GM18907 (cell line): ENCODE measurements at regions not wholly inside any gene's neighbourhood (a gene's known extent, or its start where the extent isn't known, plus 50 kb on each side); places are given as distances from the start of the nearest gene placed in this dataset.
A peak's percentile ranks its signal among the peaks of the same experiment; 100 is the strongest.

ENCODE experiments used
- ATAC-seq: cut with Tn5 transposase; IDR thresholded peaks from one replicate; pipeline ENCODE4 v1.9.1; 2021; ENCODE audit warnings: mild to moderate bottlenecking, moderate library complexity; ENCODE audit not compliant: unreplicated experiment

GRCh38 chr5:154107010-154107409 is 68.2 kb downstream of the MFAP3 start:
- no peak for ATAC-seq

GRCh38 chr5:154107756-154108155 is 69.0 kb downstream of the MFAP3 start:
- no peak for ATAC-seq

GRCh38 chr5:154109416-154110106 is 70.8 kb downstream of the MFAP3 start:
- no peak for ATAC-seq

GRCh38 chr5:154110107-154110453 is 71.3 kb downstream of the MFAP3 start:
- ATAC-seq: no peak

GRCh38 chr5:154110716-154111115 is 71.9 kb downstream of the MFAP3 start:
- ATAC-seq: no peak

GRCh38 chr5:154111214-154111613 is 72.4 kb downstream of the MFAP3 start:
- ATAC-seq: no peak

- ATAC-seq: peak; percentile 73
Measured at GRCh38 chr5:154112255-154112654, 73.5 kb downstream of the MFAP3 start.

- ATAC-seq: no peak
Measured at GRCh38 chr5:154115291-154115690, 75.2 kb upstream of the GALNT10 start.

GRCh38 chr5:154117050-154117449 is 73.5 kb upstream of the GALNT10 start:
- no peak for ATAC-seq

GRCh38 chr5:154117930-154118329 is 72.6 kb upstream of the GALNT10 start:
- no peak for ATAC-seq

- no peak for ATAC-seq
Measured at GRCh38 chr5:154118385-154118784, 72.1 kb upstream of the GALNT10 start.

- no peak for ATAC-seq
Measured at GRCh38 chr5:154118893-154119336, 71.6 kb upstream of the GALNT10 start.

GRCh38 chr5:154129013-154129412 is 61.5 kb upstream of the GALNT10 start:
- no peak for ATAC-seq

GRCh38 chr5:154129921-154130320 is 60.6 kb upstream of the GALNT10 start:
- no peak for ATAC-seq

GRCh38 chr5:154131817-154132216 is 58.7 kb upstream of the GALNT10 start:
- ATAC-seq: no peak

GRCh38 chr5:154132718-154133307 is 57.7 kb upstream of the GALNT10 start:
- no peak for ATAC-seq

- no peak for ATAC-seq
Measured at GRCh38 chr5:154133591-154133990, 56.9 kb upstream of the GALNT10 start.

GRCh38 chr5:154134499-154134898 is 56.0 kb upstream of the GALNT10 start:
- ATAC-seq: no peak

- no peak for ATAC-seq
Measured at GRCh38 chr5:154135125-154135817, 55.3 kb upstream of the GALNT10 start.

- no peak for ATAC-seq
Measured at GRCh38 chr5:154136141-154136540, 54.4 kb upstream of the GALNT10 start.

- ATAC-seq: no peak
Measured at GRCh38 chr5:154138701-154139100, 51.8 kb upstream of the GALNT10 start.

- ATAC-seq: no peak
Measured at GRCh38 chr5:154140381-154140780, 50.2 kb upstream of the GALNT10 start.
